Prostate gland (tissue), 2 donors: ENCODE measurements at regions not wholly inside any gene's neighbourhood (a gene's known extent, or its start where the extent isn't known, plus 50 kb on each side); places are given as distances from the start of the nearest gene placed in this dataset.

ENCODE experiments used
- CTCF ChIP-seq, 4 experiments: fragments of 200-600 bp in 2 of 4; fragments of 450-650 bp in 2 of 4; sonication (generic) in 2 of 4; IDR thresholded peaks; 1 replicate in 3 of 4; 2 replicates in 1 of 4; pipeline ENCODE4 v1.5.1; 2016 to 2019; ENCODE audit warnings: antibody characterized with exemption in 4 of 4, mild to moderate bottlenecking in 2 of 4, moderate library complexity in 2 of 4
- POLR2AphosphoS5 ChIP-seq: sonication (generic); formaldehyde crosslinking; IDR thresholded peaks from one replicate; pipeline ENCODE4 v1.6.1; 2017; ENCODE audit warnings: antibody characterized with exemption

- no peak for TF ChIP-seq CTCF (IDR thresholded peaks at IDR 0.05)
- no peak for TF ChIP-seq POLR2AphosphoS5
Observed at GRCh38 chr2:237254369-237254861, 159.5 kb downstream of the COL6A3 start.
